ENCODE measurements at regions not wholly inside any gene's neighbourhood (a gene's known extent, or its start where the extent isn't known, plus 50 kb on each side); places are given as distances from the start of the nearest gene placed in this dataset.

- Histone ChIP-seq H3K36me3 (ENCODE audit: control insufficient read depth in 4 of 4, insufficient read depth in 3 of 4, low read depth in 1 of 4, low read length in 3 of 4) (no peaks in the 10 kb centered on the region), H3K4me3 (ENCODE audit: low read depth in 1 of 3, low read length in 3 of 3) (no peak overlapping the region), H3K9me3 (ENCODE audit: control insufficient read depth in 4 of 4, low read length in 3 of 4) (no peaks in the 10 kb centered on the region), H3K27me3 (ENCODE audit: control insufficient read depth in 4 of 4, insufficient read depth in 4 of 4, low read length in 3 of 4) (no peaks in the 10 kb centered on the region), H3K4me1 (ENCODE audit: control insufficient read depth in 4 of 4, insufficient read depth in 4 of 4, low read length in 3 of 4) (peaks cover 3 to 19% (median 6%) of the 10 kb centered on the region in 4 donors), H3K9ac (ENCODE audit: low read depth in 1 of 2, low read length in 2 of 2) (no peak overlapping the region), H3K27ac (ENCODE audit: low read depth in 1 of 2, low read length in 2 of 2) (no peak overlapping the region)
- DNase-seq (ENCODE audit: low spot score): no peak
- WGBS: 94% methylated on average over 5 of the region's 5 CpGs
- TF ChIP-seq TAF1 (conservative IDR thresholded peaks at IDR 0.05) (no peak), RXRA (IDR thresholded peaks at IDR 0.05) (no peak), RAD21 (IDR thresholded peaks at IDR 0.05) (no peak), GABPA (IDR thresholded peaks at IDR 0.05 in 1 of 2, conservative IDR thresholded peaks at IDR 0.05 in 1 of 2) (no peak), ZBTB33 (IDR thresholded peaks at IDR 0.05) (no peak), JUND (IDR thresholded peaks at IDR 0.05) (no peak), CTCF (IDR thresholded peaks at IDR 0.05; ENCODE audit: low read depth, low read length, missing input control) (no peak), EGR1 (IDR thresholded peaks at IDR 0.05; ENCODE audit: low read depth in 2 of 2) (no peak), HNF4G (IDR thresholded peaks at IDR 0.05) (no peak), HNF4A (conservative IDR thresholded peaks at IDR 0.05) (no peak), MAX (IDR thresholded peaks at IDR 0.05) (no peak), ATF3 (IDR thresholded peaks at IDR 0.05) (no peak), FOXA2 (IDR thresholded peaks at IDR 0.05) (no peak), SP1 (IDR thresholded peaks at IDR 0.05) (no peak), FOXA1 (IDR thresholded peaks at IDR 0.05) (no peak)
Observed at GRCh38 chr6:138564170-138564721, 65.0 kb upstream of the NHSL1 start.

- DNase-seq (ENCODE audit: low spot score): no peak
- no peaks in the 10 kb centered on the region for H3K27me3 ChIP-seq (ENCODE audit: control insufficient read depth in 4 of 4, insufficient read depth in 4 of 4, low read length in 3 of 4)
- no peaks in the 10 kb centered on the region for H3K9me3 ChIP-seq (ENCODE audit: control insufficient read depth in 4 of 4, low read length in 3 of 4)
- peaks cover 0 to 10% (median 3%) of the 10 kb centered on the region in 4 donors for H3K4me1 ChIP-seq (ENCODE audit: control insufficient read depth in 4 of 4, insufficient read depth in 4 of 4, low read length in 3 of 4)
- no peak for TF ChIP-seq SP1 (IDR thresholded peaks at IDR 0.05)
- no peak for TF ChIP-seq MAX (IDR thresholded peaks at IDR 0.05)
- no peak for TF ChIP-seq TAF1 (conservative IDR thresholded peaks at IDR 0.05)
- no peak for TF ChIP-seq CTCF (IDR thresholded peaks at IDR 0.05; ENCODE audit: low read depth, low read length, missing input control)
- TF ChIP-seq GABPA (IDR thresholded peaks at IDR 0.05 in 1 of 2, conservative IDR thresholded peaks at IDR 0.05 in 1 of 2): no peak
- no peak for TF ChIP-seq ZBTB33 (IDR thresholded peaks at IDR 0.05)
- no peak for TF ChIP-seq NR2F2 (IDR thresholded peaks at IDR 0.05)
- TF ChIP-seq YY1 (IDR thresholded peaks at IDR 0.05): no peak
- no peak for TF ChIP-seq HNF4A (conservative IDR thresholded peaks at IDR 0.05)
- no peak for TF ChIP-seq REST (IDR thresholded peaks at IDR 0.05)
- no peak for TF ChIP-seq RAD21 (IDR thresholded peaks at IDR 0.05)
- TF ChIP-seq ATF3 (IDR thresholded peaks at IDR 0.05): no peak
- no peak for TF ChIP-seq JUND (IDR thresholded peaks at IDR 0.05)
- TF ChIP-seq RXRA (IDR thresholded peaks at IDR 0.05): no peak
- TF ChIP-seq FOXA2 (IDR thresholded peaks at IDR 0.05): no peak
- 96% methylated on average over 9 of the region's 9 CpGs for WGBS
- no peak overlapping the region for H3K27ac ChIP-seq (ENCODE audit: low read depth in 1 of 2, low read length in 2 of 2)
- H3K36me3 ChIP-seq (ENCODE audit: control insufficient read depth in 4 of 4, insufficient read depth in 3 of 4, low read depth in 1 of 4, low read length in 3 of 4): no peaks in the 10 kb centered on the region
- H3K4me3 ChIP-seq (ENCODE audit: low read depth in 1 of 3, low read length in 3 of 3): no peak overlapping the region
- H3K9ac ChIP-seq (ENCODE audit: low read depth in 1 of 2, low read length in 2 of 2): no peak overlapping the region
Observed at GRCh38 chr6:138567052-138567451, 67.8 kb upstream of the NHSL1 start.
